HUDEP-2 (cell line): ENCODE measurements at regions not wholly inside any gene's neighbourhood (a gene's known extent, or its start where the extent isn't known, plus 50 kb on each side); places are given as distances from the start of the nearest gene placed in this dataset.

Source experiments
- DNase-seq, 76 experiments: peaks; one replicate each; lab custom pipeline; 2025; ENCODE audit not compliant: unreplicated experiment in 76 of 76; lab: John Stamatoyannopoulos, UW

- no peak for DNase-seq
These were observed 119.1 kb upstream of the DTNBP1 start for GRCh38 chr6:15781890-15782289.

GRCh38 chr6:15781333-15781732 is 118.5 kb upstream of the DTNBP1 start:
- DNase-seq, result no peak

GRCh38 chr6:15780437-15780836 is 117.6 kb upstream of the DTNBP1 start:
- DNase-seq, result no peak

- DNase-seq, result no peak
These were observed 116.9 kb upstream of the DTNBP1 start for GRCh38 chr6:15779726-15780125.

DNA sequence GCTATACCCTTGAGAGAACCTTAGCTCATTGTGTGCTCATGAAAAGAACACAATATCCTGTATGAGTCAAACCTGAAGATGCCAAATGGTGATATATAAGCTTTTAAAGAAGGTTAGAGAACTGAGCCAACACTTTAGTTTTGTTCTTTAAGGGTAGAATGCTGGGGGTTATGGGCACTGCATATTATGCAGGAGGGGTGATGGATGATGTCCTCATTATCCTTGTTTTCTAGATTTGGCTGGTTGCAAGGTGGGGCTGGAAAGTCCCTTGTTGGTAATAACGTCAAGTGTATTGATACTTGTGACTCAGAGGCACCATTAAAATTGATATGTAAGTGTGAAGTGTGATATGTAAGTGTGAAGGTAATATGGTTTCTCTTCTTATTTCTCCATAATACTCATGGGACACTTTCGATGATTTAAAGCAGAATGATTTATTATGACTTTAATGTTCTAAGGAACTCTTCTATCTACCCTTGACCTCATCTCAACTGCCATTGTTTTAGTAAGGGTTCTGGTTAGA is 113.7 kb upstream of the DTNBP1 start:
- DNase-seq, result no peak

DNA sequence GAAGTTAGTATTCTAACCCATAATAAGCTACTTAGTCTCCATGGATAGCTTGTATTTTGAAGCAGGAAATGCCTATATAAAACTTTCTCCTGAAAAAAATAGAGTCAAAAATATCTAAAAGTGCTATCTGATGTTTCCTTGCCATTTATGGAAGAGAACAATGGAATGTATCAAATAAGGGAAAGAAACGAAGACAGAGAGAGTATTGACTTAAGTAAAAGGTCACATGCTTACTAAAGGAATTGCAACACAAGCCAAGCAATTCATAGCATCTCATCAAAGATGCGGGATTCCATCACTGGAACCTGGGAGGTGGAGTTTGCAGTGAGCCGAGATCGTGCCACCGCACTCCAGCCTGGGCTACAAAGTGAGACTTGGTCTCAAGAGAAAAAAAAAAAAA is 112.9 kb upstream of the DTNBP1 start:
- DNase-seq, result no peak

- no peak for DNase-seq
These were observed 112.3 kb upstream of the DTNBP1 start for GRCh38 chr6:15775076-15775634.

DNA sequence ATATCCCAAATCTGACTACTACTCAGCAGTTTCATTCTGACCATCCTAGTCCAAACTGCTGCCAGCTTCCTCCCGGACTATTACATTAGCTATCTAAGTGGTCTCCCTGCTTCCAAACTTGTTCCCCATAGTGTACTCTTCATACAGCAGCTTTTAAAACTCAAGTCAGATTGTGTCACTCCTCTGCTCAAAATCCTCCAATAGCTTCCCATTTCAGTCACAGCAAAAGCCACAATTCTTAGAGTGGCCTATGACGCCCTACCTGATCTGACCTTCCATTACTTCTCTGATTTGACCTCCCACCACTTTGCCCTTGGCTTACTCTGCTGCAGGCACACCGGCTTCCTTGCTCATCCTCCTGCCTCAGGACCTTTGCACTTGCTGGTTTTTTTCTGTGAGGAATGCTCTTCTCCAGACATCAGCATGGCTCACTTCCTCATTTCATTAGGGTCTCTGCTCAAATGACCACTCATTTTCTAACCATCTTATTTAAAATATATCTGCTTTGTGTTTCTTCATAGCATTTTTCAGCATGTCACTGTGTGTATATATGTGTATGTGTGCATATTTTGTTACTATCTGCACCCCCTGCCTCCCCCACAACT is 111.1 kb upstream of the DTNBP1 start:
- no peak for DNase-seq

- peak in 5 of 76 experiments; percentile 5 to 27 (median 17) for DNase-seq
These were observed 107.7 kb upstream of the DTNBP1 start for GRCh38 chr6:15770347-15771143.

GRCh38 chr6:15769511-15770018 is 106.7 kb upstream of the DTNBP1 start:
- peak in 27 of 76 experiments; percentile 15 to 65 (median 34) for DNase-seq

DNA sequence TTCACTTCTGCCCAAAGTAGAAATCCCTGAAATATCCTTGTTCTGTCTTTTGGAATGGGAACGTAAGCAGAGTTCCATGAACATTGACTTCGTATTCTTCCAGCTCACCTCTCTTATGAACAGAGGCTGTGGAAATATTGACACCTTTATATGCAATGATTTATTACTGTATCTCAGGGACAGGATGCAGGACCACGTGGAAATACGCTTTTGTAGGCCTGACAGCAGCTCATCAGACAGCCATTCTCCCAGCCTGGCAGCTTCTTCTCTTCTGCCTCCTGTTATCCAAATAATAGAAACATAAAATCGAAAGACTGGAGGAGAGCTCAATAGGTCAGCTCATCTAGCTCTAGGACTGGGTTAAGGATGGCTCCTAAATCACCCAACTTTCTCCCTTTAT is 106.2 kb upstream of the DTNBP1 start:
- no peak for DNase-seq

DNA sequence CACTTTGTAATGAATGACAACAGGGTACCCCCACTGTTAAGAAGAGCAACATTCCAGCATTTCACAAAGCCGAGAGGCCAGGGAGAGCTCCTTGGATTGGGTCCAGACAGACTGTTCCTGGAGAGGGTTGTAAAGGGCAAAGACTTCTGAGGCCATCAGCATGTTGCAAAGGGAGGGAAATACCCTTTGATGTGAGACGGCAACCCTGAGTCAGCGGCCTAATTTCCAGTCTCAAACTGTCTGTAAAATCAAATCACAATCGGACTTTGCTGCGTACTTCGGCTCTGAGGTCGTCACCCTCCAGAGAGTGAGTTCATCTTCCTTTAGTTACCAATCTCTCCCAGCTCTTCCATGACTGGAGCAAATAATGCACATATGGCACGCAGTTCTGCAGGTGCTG is 101.0 kb upstream of the DTNBP1 start:
- no peak for DNase-seq

- DNase-seq, result no peak
These were observed 100.5 kb upstream of the DTNBP1 start for GRCh38 chr6:15763364-15763763.

DNA sequence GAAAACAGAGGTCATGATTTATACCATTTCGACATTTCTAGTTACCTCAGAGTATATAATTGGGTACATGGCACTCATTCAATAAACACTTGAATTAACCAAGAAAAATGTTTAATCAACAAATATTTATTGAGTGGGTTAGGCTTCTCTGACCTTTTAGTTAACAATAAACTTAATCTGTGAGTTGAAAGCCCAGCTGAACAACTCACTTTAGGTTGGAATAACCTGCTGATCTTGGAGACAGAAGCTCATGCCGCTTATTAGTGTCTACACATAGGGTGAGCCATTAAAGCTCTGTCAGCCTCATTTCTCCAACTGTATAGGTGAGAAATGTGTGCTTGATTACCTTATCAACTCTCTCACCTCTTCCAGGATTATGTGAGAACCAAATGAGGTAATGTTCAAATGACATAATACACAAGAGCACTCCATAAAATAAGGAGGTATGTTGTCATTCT is 98.2 kb upstream of the DTNBP1 start:
- no peak for DNase-seq

- no peak for DNase-seq
These were observed 95.9 kb upstream of the DTNBP1 start for GRCh38 chr6:15758631-15759215.

- no peak for DNase-seq
These were observed 92.7 kb upstream of the DTNBP1 start for GRCh38 chr6:15755526-15755925.

GRCh38 chr6:15754706-15755079 is 91.9 kb upstream of the DTNBP1 start:
- DNase-seq, result no peak

DNA sequence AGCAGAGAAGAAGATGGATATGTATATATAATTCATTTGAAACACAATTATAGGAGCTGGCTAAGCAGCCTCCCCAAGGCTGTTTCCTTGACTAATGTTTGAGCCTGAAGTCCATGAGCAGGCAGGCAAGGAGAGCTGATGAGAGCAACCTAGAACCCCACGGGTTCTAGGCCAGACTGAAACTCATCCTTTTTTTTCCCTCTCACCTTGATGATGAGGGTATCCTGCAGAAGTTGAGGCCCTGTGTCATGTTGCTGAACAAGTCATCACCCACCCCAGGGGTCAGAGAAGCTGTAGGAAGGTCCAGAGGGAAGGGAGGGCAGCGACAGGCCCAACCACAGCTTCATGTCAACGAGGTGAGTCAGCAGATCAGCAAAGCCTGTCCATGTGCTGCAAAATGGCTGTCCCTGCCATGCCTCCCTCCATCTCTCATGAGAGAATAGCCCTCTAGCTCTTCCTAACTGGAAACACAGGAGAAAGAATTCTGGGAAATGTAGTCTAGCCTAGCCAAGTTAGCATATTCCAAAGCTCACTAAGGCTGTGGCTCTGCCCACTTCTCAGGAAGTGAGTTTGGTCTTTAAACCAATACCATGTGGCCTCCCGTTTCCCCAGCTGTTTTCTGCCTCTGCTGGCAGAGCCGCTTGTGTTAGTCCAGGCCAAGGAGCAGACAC is 91.3 kb upstream of the DTNBP1 start:
- no peak for DNase-seq

DNA sequence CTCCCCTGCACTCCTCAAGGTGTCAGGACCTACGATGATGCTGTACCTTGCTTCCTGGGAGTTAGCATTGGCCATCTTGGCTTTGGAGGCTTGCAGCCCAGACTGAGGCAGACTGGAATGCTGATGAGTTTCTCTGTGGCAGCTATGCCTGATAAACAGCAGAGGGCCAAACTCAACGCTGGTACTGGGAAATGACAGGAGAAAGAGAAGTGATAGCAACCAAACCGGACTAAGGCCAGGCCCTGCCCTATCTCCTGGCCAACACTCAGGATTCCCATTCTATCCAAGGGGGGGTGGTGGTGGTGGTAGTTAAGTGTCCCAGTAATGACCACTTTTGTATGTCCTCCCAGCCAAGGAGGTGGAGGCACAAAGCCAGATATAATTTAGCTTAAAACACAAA is 90.0 kb upstream of the DTNBP1 start:
- DNase-seq, result peak in 5 of 76 experiments; percentile 13 to 25 (median 24)

GRCh38 chr6:15751721-15752350 is 89.0 kb upstream of the DTNBP1 start:
- no peak for DNase-seq
